ENCODE measurements at regions not wholly inside any gene's neighbourhood (a gene's known extent, or its start where the extent isn't known, plus 50 kb on each side); places are given as distances from the start of the nearest gene placed in this dataset.

GRCh38 chr11:110892741-110893285, 180.6 kb upstream of the ARHGAP20 start:
- TF ChIP-seq CTCF (IDR thresholded peaks at IDR 0.05; ENCODE audit: extremely low read depth, insufficient read depth, missing control alignments), result no peak
- DNase-seq (ENCODE audit: low spot score), result no peak
- in situ Hi-C loops (cut with MboI; ENCODE audit: low pct_unique_long_range_greater_than_20kb, low sequenced_read_pairs, unreplicated experiment), result no loop called here

GRCh38 chr11:110891411-110891810, 179.2 kb upstream of the ARHGAP20 start:
- in situ Hi-C loops (cut with MboI; ENCODE audit: low pct_unique_long_range_greater_than_20kb, low sequenced_read_pairs, unreplicated experiment), result no loop called here
- TF ChIP-seq CTCF (IDR thresholded peaks at IDR 0.05; ENCODE audit: extremely low read depth, insufficient read depth, missing control alignments), result no peak
- no peak for DNase-seq (ENCODE audit: low spot score)

GRCh38 chr11:110890995-110891394, 178.8 kb upstream of the ARHGAP20 start:
- TF ChIP-seq CTCF (IDR thresholded peaks at IDR 0.05; ENCODE audit: extremely low read depth, insufficient read depth, missing control alignments), result no peak
- in situ Hi-C loops (cut with MboI; ENCODE audit: low pct_unique_long_range_greater_than_20kb, low sequenced_read_pairs, unreplicated experiment), result no loop called here
- no peak for DNase-seq (ENCODE audit: low spot score)

GRCh38 chr11:110886288-110886970, 174.2 kb upstream of the ARHGAP20 start:
- no peak for DNase-seq (ENCODE audit: low spot score)
- no peak for TF ChIP-seq CTCF (IDR thresholded peaks at IDR 0.05; ENCODE audit: extremely low read depth, insufficient read depth, missing control alignments)
- in situ Hi-C loops (cut with MboI; ENCODE audit: low pct_unique_long_range_greater_than_20kb, low sequenced_read_pairs, unreplicated experiment), result no loop called here

GRCh38 chr11:110883256-110883655, 171.0 kb upstream of the ARHGAP20 start:
- TF ChIP-seq CTCF (IDR thresholded peaks at IDR 0.05; ENCODE audit: extremely low read depth, insufficient read depth, missing control alignments), result no peak
- DNase-seq (ENCODE audit: low spot score), result no peak
- in situ Hi-C loops (cut with MboI; ENCODE audit: low pct_unique_long_range_greater_than_20kb, low sequenced_read_pairs, unreplicated experiment), result no loop called here

GRCh38 chr11:110878513-110878912, 166.3 kb upstream of the ARHGAP20 start:
- in situ Hi-C loops (cut with MboI; ENCODE audit: low pct_unique_long_range_greater_than_20kb, low sequenced_read_pairs, unreplicated experiment), result no loop called here
- TF ChIP-seq CTCF (IDR thresholded peaks at IDR 0.05; ENCODE audit: extremely low read depth, insufficient read depth, missing control alignments), result no peak
- no peak for DNase-seq (ENCODE audit: low spot score)
